Renal pelvis (tissue), 1 donor: ENCODE measurements at regions not wholly inside any gene's neighbourhood (a gene's known extent, or its start where the extent isn't known, plus 50 kb on each side); places are given as distances from the start of the nearest gene placed in this dataset.
"Not testable (repeated sequence)": the region's sequence is repeated elsewhere in the genome, so short reads cannot be mapped to it uniquely, and the experiment has no call there.

Source experiments
- DNase-seq: peaks from one replicate; pipeline ENCODE4 v3.0.0-alpha.2; 2013

DNA sequence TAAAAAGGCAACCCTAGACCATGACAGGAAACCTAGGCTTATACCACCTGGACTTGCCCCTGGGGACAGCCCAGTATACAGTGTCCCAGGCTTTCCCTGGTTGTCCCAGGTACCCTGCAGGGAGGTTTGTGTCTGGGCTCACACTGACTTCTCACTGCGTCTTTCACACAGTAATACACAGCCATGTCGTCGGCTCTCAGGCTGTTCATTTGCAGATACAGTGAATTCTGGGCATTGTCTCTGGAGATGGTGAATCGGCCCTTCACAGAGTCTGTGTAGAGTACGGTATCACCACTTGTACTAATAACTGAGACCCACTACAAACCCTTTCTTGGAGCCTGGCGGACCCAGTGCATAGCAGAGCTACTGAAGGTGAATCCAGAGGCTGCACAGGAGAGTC lies 1116.6 kb downstream of the TMEM121 start:
- not testable (repeated sequence) for DNase-seq

- not testable (repeated sequence) for DNase-seq
Observed at GRCh38 chr14:106648874-106649273, 1122.5 kb downstream of the TMEM121 start.

GRCh38 chr14:106651016-106651415 lies 1124.6 kb downstream of the TMEM121 start:
- no peak for DNase-seq

DNA sequence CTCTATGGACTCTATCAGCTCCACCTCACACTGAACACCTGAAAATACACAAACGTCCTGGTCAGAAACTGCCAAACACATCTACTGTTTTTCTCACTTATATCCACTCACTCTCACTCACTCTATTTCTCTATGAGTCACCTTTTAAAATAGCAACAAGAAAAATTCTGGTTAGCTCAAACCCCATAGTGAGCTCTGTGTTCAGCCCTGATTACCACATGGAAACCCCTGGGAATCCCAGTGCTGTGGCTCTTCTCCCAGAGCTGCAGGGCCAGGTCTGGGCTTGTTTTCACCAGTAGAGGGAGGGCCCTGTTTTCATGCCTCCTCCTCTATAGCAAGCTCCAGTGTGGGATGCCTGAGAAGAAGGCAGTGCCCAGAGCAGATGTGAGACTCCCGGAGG lies 1126.1 kb downstream of the TMEM121 start:
- no peak for DNase-seq

DNA sequence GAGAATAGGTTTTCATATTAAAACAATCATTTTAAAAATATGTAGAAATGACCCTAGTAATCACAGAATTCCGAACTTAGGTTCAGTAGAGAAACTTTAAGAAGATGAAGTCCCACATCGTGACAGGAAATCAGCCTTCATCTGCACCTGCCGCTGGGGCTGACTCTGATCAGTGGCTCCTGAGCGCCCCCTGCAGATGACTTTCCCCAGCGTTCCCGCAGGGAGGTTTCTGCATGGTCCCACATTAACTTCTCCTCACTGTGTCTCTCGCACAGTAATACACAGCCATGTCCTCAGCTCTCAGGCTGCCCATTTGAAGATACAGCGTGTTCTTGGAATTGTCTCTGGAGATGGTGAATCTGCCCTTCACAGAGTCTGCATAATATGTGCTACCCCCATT lies 1131.1 kb downstream of the TMEM121 start:
- DNase-seq: no peak

- not testable (repeated sequence) for DNase-seq
Observed at GRCh38 chr14:106658066-106658860, 1131.9 kb downstream of the TMEM121 start.

DNA sequence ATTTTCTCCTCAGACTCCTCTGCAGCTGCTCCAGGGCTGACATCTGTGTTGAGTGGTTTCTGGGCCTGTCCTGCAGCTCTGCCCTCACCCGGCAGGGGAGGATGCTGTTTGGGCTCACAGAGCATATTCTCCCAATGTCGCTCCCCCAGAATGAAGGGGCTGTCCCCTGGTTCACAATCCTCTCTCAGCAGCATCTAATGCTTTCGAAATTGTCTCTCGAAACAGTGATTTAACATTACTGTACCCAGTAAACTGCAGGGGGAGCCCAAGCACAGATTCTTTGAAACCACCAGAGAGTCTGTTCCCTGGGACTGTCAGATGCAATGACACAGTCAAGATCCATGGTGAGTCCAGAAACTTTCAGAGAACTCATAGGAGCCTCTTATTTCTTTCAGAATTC lies 1135.2 kb downstream of the TMEM121 start:
- DNase-seq: not testable (repeated sequence)

GRCh38 chr14:106662936-106663550 lies 1136.7 kb downstream of the TMEM121 start:
- no peak for DNase-seq

DNA sequence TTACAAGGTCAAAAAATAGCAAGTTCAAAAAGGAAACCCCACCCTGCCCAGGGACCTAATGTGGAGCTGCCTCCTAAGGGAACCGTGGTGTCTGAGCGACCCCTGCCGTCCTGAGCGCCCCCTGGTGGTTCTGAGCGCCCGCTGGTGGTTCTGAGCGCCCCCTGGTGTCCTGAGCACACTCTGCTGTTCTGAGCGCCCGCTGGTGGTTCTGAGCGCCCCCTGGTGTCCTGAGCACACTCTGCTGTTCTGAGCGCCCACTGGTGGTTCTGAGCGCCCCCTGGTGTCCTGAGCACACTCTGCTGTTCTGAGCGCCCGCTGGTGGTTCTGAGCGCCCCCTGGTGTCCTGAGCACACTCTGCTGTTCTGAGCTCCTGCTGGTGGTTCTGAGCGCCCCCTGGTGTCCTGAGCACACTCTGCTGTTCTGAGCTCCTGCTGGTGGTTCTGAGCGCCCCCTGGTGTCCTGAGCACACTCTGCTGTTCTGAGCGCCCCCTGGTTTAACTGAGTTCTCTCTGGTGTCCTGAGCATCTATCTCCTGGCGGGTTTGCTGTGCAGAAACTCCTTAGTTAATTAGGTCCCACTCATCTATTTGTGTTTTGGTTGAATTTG lies 1137.5 kb downstream of the TMEM121 start:
- not testable (repeated sequence) for DNase-seq

- DNase-seq: no peak
Observed at GRCh38 chr14:106665814-106666213, 1139.4 kb downstream of the TMEM121 start.

GRCh38 chr14:106666341-106666740 lies 1140.0 kb downstream of the TMEM121 start:
- DNase-seq: no peak

DNA sequence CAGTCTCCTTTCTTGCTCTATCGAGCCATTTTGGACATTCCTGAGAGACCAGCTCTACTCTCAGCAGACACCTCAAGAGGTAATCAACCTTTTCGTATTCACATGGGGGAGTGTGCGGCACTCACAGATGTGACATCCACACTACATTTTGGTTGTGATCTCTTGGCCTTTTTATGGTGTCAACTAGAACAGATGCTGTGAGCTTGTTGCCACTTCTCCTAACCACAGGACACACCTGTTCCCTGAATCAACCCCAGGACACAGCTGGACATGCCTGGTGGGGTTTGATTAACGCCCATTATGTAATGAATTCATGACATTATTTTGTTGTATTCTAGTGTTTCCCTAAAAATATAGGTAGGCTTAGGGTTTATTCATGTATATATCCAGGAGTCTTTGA lies 1143.6 kb downstream of the TMEM121 start:
- no peak for DNase-seq

GRCh38 chr14:106674093-106674492 lies 1147.7 kb downstream of the TMEM121 start:
- not testable (repeated sequence) for DNase-seq

- DNase-seq: not testable (repeated sequence)
Observed at GRCh38 chr14:106674509-106675125, 1148.2 kb downstream of the TMEM121 start.

GRCh38 chr14:106675716-106676115 lies 1149.3 kb downstream of the TMEM121 start:
- not testable (repeated sequence) for DNase-seq

- no peak for DNase-seq
Observed at GRCh38 chr14:106679776-106680175, 1153.4 kb downstream of the TMEM121 start.

DNA sequence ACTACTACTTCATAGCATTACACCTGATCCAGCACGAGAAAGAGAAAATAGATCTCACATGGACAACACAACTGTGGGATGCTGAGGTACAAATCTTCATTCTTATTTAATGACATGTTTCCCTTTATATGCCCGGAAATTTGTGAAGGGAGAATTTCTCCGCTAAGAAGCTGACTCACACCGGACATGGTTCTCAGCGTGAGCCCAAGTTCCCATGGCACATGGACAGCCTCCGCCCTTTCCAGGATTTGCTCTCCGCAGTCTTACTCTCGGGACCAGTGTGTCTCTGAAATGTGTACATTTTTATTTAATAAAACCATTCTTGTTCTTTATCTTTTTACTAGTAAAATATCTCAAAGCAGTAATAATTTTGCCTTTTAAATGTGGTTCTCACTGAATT lies 1154.8 kb downstream of the TMEM121 start:
- no peak for DNase-seq

GRCh38 chr14:106681568-106681967 lies 1155.2 kb downstream of the TMEM121 start:
- no peak for DNase-seq

DNA sequence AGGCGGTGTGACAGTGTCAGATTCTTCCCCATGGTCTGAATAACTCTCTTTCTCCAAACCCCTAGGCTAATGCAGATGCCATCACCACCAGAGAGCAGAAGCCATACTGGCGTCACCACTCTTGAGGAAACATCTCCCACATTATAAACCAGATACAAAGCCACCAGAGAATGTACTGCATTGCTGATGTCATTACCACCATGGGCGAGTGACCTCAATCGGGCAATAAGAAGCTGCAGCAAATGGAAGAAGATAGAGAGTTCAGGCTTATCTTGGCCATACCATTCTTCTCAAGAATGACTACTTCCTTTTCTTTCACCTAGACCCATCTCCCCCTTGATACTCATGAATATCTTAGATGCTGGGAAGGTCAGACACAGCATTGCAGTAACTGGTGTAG lies 1157.2 kb downstream of the TMEM121 start:
- DNase-seq: no peak

DNA sequence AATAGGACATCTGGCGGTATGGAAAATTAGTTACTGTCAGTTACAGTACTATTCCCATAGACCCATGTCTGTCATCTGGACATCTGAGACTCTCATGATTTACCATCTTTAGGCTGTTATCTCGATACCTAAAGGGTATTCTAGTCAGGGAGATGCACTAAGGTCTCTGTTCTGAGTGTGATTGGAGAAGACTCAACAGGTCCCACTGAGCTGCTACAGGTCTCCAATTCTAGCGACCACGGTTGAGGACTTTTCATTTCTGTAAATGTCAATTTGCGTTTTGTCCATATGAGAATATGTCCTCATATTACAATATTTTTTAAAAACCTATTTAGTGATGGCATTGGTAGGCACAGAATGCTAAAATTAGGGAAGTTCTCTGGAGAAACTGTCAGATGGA lies 1160.2 kb downstream of the TMEM121 start:
- no peak for DNase-seq

GRCh38 chr14:106690333-106690891 lies 1164.0 kb downstream of the TMEM121 start:
- no peak for DNase-seq

GRCh38 chr14:106691601-106692291 lies 1165.4 kb downstream of the TMEM121 start:
- DNase-seq: no peak
